ENCODE measurements at regions not wholly inside any gene's neighbourhood (a gene's known extent, or its start where the extent isn't known, plus 50 kb on each side); places are given as distances from the start of the nearest gene placed in this dataset.

DNA sequence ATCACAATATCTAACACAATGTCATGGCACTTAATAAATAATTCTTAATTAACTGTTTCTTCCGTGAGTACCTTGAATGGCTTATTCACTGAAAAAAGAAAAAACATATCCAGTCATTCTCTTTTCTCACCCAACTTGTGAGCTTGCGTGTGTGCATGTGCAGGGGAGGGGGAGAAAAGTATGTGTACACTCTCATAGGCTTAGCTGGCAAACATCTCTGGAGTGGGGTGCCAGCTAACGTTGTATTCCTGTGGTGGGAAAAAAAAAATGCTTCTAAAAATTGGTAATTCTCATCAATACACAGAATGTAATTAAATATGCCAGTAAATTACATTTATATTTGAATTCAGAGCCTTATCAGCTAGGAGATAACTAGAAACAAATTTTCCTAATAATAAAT is 291.9 kb upstream of the NOX3 start:
- no peak for DNase-seq (ENCODE audit: low spot score)
- no peak overlapping the region for H3K4me2 ChIP-seq (ENCODE audit: low read length)
- no peaks in the 10 kb centered on the region for H3K9me2 ChIP-seq (ENCODE audit: insufficient read depth, low read length)
- intact Hi-C loops (cut with micrococcal nuclease; ENCODE audit: unreplicated experiment) = no loop called here
- TF ChIP-seq EZH2phosphoT487 (IDR thresholded peaks at IDR 0.05; ENCODE audit: borderline replicate concordance, low read depth, low read length) = no peak
- no peak for TF ChIP-seq CTCF (conservative IDR thresholded peaks at IDR 0.05; ENCODE audit: low read length)
- H3K9me3 ChIP-seq (ENCODE audit: low read length) = no peaks in the 10 kb centered on the region
- ChIA-PET CTCF (ENCODE audit: unreplicated experiment) (no interaction called here), POLR2A (interaction anchor here (0.7 kb wide), 1 partner anchor 1619 kb away, joined by 3 read pairs; no protein-coding TSS in a partner anchor)
- H4K20me1 ChIP-seq (ENCODE audit: insufficient read depth, low read length) = no peaks in the 10 kb centered on the region
- H2AFZ ChIP-seq (ENCODE audit: low read length) = no peak overlapping the region
- no peaks in the 10 kb centered on the region for H3K36me3 ChIP-seq (ENCODE audit: insufficient read depth, low read length)
- H3K4me1 ChIP-seq (ENCODE audit: insufficient read depth, low read length, poor library complexity, severe bottlenecking) = no peaks in the 10 kb centered on the region
- H3K27ac ChIP-seq (ENCODE audit: low read depth, low read length, poor library complexity, severe bottlenecking) = no peak overlapping the region
- no TSS peak for BruUV-seq (replicated peaks)
- H3K79me2 ChIP-seq (ENCODE audit: insufficient read depth, low read depth, low read length) = no peaks in the 10 kb centered on the region
- no peak overlapping the region for H3K4me3 ChIP-seq (ENCODE audit: low read depth, low read length, poor library complexity, severe bottlenecking)

DNA sequence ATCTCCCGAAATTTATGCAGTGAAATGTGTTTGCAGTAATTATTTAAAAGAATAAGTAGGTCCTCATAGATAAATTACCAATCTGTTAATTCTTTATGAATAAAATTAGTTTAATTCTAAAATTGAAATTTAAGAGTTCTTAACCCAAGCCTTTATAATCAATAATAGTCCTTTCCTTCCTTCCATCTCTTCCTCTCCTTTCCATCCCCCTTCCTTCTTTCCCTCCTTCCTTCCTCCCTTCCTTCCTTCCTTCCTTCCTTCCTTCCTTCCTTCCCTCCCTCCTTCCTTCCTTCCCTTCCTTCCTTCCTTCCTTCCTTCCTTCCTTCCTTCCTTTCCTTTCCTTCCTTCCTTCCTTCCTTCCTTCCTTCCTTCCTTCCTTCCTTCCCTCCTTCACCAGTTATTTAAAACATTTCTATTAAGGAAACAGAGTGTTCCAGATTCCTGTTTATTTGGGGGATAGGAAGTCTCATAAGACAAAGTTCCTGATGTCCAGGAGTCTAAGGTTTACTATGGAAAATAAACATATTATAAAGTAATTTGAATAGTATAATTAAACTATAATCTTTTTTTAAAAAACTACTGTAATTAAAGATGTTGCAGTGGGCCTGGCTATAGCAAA is 285.3 kb upstream of the NOX3 start:
- Histone ChIP-seq H3K79me2 (ENCODE audit: insufficient read depth, low read depth, low read length) (no peaks in the 10 kb centered on the region), H3K36me3 (ENCODE audit: insufficient read depth, low read length) (no peaks in the 10 kb centered on the region), H3K4me3 (ENCODE audit: low read depth, low read length, poor library complexity, severe bottlenecking) (no peak overlapping the region), H2AFZ (ENCODE audit: low read length) (no peak overlapping the region), H3K4me1 (ENCODE audit: insufficient read depth, low read length, poor library complexity, severe bottlenecking) (no peaks in the 10 kb centered on the region), H3K27ac (ENCODE audit: low read depth, low read length, poor library complexity, severe bottlenecking) (no peak overlapping the region), H3K4me2 (ENCODE audit: low read length) (no peak overlapping the region), H3K9me3 (ENCODE audit: low read length) (no peaks in the 10 kb centered on the region), H4K20me1 (ENCODE audit: insufficient read depth, low read length) (no peaks in the 10 kb centered on the region), H3K9me2 (ENCODE audit: insufficient read depth, low read length) (no peaks in the 10 kb centered on the region)
- no peak for DNase-seq (ENCODE audit: low spot score)
- POLR2A ChIA-PET = no interaction called here
- no TSS peak for BruUV-seq (replicated peaks)
- intact Hi-C loops (cut with micrococcal nuclease; ENCODE audit: unreplicated experiment) = no loop called here
- no peak for TF ChIP-seq EZH2phosphoT487 (IDR thresholded peaks at IDR 0.05; ENCODE audit: borderline replicate concordance, low read depth, low read length)
- TF ChIP-seq CTCF (conservative IDR thresholded peaks at IDR 0.05; ENCODE audit: low read length) = no peak
- CTCF ChIA-PET (ENCODE audit: unreplicated experiment) = no interaction called here

- CTCF ChIA-PET (ENCODE audit: unreplicated experiment) = no interaction called here
- POLR2A ChIA-PET = no interaction called here
- Histone ChIP-seq H2AFZ (ENCODE audit: low read length) (no peak overlapping the region), H3K4me3 (ENCODE audit: low read depth, low read length, poor library complexity, severe bottlenecking) (no peak overlapping the region), H4K20me1 (ENCODE audit: insufficient read depth, low read length) (no peaks in the 10 kb centered on the region), H3K79me2 (ENCODE audit: insufficient read depth, low read depth, low read length) (no peaks in the 10 kb centered on the region), H3K9me2 (ENCODE audit: insufficient read depth, low read length) (no peaks in the 10 kb centered on the region), H3K27ac (ENCODE audit: low read depth, low read length, poor library complexity, severe bottlenecking) (no peak overlapping the region), H3K36me3 (ENCODE audit: insufficient read depth, low read length) (no peaks in the 10 kb centered on the region), H3K4me1 (ENCODE audit: insufficient read depth, low read length, poor library complexity, severe bottlenecking) (no peaks in the 10 kb centered on the region), H3K4me2 (ENCODE audit: low read length) (no peak overlapping the region), H3K9me3 (ENCODE audit: low read length) (no peaks in the 10 kb centered on the region)
- intact Hi-C loops (cut with micrococcal nuclease; ENCODE audit: unreplicated experiment) = no loop called here
- no TSS peak for BruUV-seq (replicated peaks)
- TF ChIP-seq CTCF (conservative IDR thresholded peaks at IDR 0.05; ENCODE audit: low read length) = no peak
- TF ChIP-seq EZH2phosphoT487 (IDR thresholded peaks at IDR 0.05; ENCODE audit: borderline replicate concordance, low read depth, low read length) = no peak
- DNase-seq (ENCODE audit: low spot score) = no peak
Observed at GRCh38 chr6:155738602-155739105, 283.0 kb upstream of the NOX3 start.

Measured in OCI-LY7 (cell line).